WTC11 (cell line): ENCODE measurements at regions not wholly inside any gene's neighbourhood (a gene's known extent, or its start where the extent isn't known, plus 50 kb on each side); places are given as distances from the start of the nearest gene placed in this dataset.

ENCODE experiments used
- CREM ChIP-seq: sonication (generic); formaldehyde crosslinking; IDR thresholded peaks from 2 replicates; pipeline ENCODE4 v1.8.1; 2022; ENCODE audit warnings: mild to moderate bottlenecking, missing genetic modification reagents, moderate library complexity
- JUN ChIP-seq: sonication (generic); formaldehyde crosslinking; IDR thresholded peaks from 2 replicates; pipeline ENCODE4 v1.8.0; 2023; ENCODE audit warnings: mild to moderate bottlenecking, missing genetic modification reagents
- NFE2L1 ChIP-seq: sonication (generic); formaldehyde crosslinking; IDR thresholded peaks from 2 replicates; pipeline ENCODE4 v1.8.1; 2023; ENCODE audit warnings: missing genetic modification reagents
- NFYB ChIP-seq: sonication (generic); formaldehyde crosslinking; conservative IDR thresholded peaks from 2 replicates; pipeline ENCODE4 v1.8.0; 2022; ENCODE audit warnings: low read depth, missing genetic modification reagents
- SMAD4 ChIP-seq: sonication (generic); formaldehyde crosslinking; IDR thresholded peaks from 2 replicates; pipeline ENCODE4 v1.8.0; 2022; ENCODE audit warnings: mild to moderate bottlenecking, missing genetic modification reagents
- TEAD4 ChIP-seq: sonication (generic); formaldehyde crosslinking; IDR thresholded peaks from 2 replicates; pipeline ENCODE4 v1.8.0; 2022; ENCODE audit warnings: mild to moderate bottlenecking, missing genetic modification reagents
- ZNF396 ChIP-seq: fragments of 250-450 bp; sonication (Bioruptor Pico); IDR thresholded peaks from 2 replicates; pipeline ENCODE4 v1.8.0; 2021; ENCODE audit warnings: mild to moderate bottlenecking, moderate library complexity, borderline replicate concordance
- ZNF416 ChIP-seq: fragments of 250-450 bp; sonication (Bioruptor Pico); IDR thresholded peaks from 2 replicates; pipeline ENCODE4 v1.9.0; 2021; ENCODE audit warnings: mild to moderate bottlenecking, inconsistent platforms
- TF ChIP-seq, protein P1 (sequence below): fragments of 200-600 bp; IDR thresholded peaks from 2 replicates; pipeline ENCODE4 v1.8.0; 2022; ENCODE audit warnings: antibody characterized with exemption
- TF ChIP-seq, protein P2 (sequence below): sonication (generic); formaldehyde crosslinking; IDR thresholded peaks from 2 replicates; pipeline ENCODE4 v1.8.0; 2022; ENCODE audit warnings: mild to moderate bottlenecking, missing genetic modification reagents
- TF ChIP-seq, protein P3 (sequence below): fragments of 250-450 bp; sonication (Bioruptor Pico); IDR thresholded peaks from 2 replicates; pipeline ENCODE4 v1.9.0; 2021; ENCODE audit warnings: mild to moderate bottlenecking, borderline replicate concordance
- TF ChIP-seq, protein P4 (sequence below): fragments of 250-450 bp; sonication (Bioruptor Pico); IDR thresholded peaks from 2 replicates; pipeline ENCODE4 v1.9.0; 2021; ENCODE audit warnings: mild to moderate bottlenecking
- TF ChIP-seq, protein P5 (sequence below): fragments of 250-450 bp; sonication (Bioruptor Pico); IDR thresholded peaks from 2 replicates; pipeline ENCODE4 v2.1.2; 2022; ENCODE audit warnings: mild to moderate bottlenecking, moderate library complexity
- TF ChIP-seq, protein P6 (sequence below): sonication (generic); formaldehyde crosslinking; IDR thresholded peaks from 2 replicates; pipeline ENCODE4 v1.8.0; 2022; ENCODE audit warnings: mild to moderate bottlenecking, missing genetic modification reagents

DNA sequence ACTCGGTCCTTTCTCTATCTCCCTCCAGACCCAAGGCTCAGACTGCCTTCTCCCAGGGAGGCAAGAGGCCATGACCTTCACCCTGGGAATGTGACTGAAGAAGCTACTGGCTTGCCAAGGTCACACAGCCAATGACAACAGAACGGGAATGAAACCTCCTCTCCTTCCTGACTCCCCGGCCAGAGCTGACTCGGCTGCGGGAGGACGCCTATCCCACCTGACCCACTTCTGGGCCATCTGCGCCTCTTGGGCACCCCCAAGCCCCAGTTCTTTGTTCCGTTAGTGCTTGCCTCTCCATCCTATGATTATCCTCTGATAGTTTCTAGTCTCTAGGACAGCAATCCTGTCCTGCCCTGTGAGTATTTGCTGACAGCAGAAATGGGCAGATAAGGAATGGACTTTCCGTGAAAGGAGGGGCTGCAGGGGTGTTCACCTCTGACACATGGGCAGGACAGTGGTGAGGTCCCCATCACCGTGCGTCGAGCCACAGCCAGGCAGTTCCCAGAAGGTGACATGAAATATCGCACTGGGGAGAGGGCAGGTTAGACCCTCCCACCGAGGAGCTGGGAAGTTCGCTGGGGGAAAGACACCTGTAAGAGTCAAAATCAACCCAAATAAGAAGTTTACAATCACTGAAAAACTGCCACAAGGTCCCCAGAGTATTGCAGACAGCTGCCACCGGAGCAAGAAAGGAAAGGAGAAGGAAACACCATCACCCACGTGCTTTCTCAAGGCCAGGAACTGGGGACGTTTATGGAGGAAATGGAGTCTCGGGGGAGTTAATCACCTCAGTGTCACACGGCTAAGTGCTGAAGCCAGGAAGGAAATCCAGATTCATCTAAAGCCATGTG lies 63.0 kb downstream of the INSIG1 start:
- TF ChIP-seq NFE2L1 (no peak), ZNF396 (CRISPR knock-in tag) (no peak), TEAD4 (CRISPR knock-in tag) (no peak), NFYB (CRISPR knock-in tag) (no peak), JUN (CRISPR knock-in tag) (no peak), ZNF416 (CRISPR knock-in tag) (no peak), SMAD4 (CRISPR knock-in tag) (no peak), CREM (CRISPR knock-in tag) (no peak)
- TF ChIP-seq, protein P1, sequence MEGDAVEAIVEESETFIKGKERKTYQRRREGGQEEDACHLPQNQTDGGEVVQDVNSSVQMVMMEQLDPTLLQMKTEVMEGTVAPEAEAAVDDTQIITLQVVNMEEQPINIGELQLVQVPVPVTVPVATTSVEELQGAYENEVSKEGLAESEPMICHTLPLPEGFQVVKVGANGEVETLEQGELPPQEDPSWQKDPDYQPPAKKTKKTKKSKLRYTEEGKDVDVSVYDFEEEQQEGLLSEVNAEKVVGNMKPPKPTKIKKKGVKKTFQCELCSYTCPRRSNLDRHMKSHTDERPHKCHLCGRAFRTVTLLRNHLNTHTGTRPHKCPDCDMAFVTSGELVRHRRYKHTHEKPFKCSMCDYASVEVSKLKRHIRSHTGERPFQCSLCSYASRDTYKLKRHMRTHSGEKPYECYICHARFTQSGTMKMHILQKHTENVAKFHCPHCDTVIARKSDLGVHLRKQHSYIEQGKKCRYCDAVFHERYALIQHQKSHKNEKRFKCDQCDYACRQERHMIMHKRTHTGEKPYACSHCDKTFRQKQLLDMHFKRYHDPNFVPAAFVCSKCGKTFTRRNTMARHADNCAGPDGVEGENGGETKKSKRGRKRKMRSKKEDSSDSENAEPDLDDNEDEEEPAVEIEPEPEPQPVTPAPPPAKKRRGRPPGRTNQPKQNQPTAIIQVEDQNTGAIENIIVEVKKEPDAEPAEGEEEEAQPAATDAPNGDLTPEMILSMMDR = no peak
- TF ChIP-seq, protein P2, sequence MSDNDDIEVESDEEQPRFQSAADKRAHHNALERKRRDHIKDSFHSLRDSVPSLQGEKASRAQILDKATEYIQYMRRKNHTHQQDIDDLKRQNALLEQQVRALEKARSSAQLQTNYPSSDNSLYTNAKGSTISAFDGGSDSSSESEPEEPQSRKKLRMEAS (CRISPR knock-in tag) = no peak
- TF ChIP-seq, protein P3, sequence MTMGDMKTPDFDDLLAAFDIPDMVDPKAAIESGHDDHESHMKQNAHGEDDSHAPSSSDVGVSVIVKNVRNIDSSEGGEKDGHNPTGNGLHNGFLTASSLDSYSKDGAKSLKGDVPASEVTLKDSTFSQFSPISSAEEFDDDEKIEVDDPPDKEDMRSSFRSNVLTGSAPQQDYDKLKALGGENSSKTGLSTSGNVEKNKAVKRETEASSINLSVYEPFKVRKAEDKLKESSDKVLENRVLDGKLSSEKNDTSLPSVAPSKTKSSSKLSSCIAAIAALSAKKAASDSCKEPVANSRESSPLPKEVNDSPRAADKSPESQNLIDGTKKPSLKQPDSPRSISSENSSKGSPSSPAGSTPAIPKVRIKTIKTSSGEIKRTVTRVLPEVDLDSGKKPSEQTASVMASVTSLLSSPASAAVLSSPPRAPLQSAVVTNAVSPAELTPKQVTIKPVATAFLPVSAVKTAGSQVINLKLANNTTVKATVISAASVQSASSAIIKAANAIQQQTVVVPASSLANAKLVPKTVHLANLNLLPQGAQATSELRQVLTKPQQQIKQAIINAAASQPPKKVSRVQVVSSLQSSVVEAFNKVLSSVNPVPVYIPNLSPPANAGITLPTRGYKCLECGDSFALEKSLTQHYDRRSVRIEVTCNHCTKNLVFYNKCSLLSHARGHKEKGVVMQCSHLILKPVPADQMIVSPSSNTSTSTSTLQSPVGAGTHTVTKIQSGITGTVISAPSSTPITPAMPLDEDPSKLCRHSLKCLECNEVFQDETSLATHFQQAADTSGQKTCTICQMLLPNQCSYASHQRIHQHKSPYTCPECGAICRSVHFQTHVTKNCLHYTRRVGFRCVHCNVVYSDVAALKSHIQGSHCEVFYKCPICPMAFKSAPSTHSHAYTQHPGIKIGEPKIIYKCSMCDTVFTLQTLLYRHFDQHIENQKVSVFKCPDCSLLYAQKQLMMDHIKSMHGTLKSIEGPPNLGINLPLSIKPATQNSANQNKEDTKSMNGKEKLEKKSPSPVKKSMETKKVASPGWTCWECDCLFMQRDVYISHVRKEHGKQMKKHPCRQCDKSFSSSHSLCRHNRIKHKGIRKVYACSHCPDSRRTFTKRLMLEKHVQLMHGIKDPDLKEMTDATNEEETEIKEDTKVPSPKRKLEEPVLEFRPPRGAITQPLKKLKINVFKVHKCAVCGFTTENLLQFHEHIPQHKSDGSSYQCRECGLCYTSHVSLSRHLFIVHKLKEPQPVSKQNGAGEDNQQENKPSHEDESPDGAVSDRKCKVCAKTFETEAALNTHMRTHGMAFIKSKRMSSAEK = no peak
- TF ChIP-seq, protein P4, sequence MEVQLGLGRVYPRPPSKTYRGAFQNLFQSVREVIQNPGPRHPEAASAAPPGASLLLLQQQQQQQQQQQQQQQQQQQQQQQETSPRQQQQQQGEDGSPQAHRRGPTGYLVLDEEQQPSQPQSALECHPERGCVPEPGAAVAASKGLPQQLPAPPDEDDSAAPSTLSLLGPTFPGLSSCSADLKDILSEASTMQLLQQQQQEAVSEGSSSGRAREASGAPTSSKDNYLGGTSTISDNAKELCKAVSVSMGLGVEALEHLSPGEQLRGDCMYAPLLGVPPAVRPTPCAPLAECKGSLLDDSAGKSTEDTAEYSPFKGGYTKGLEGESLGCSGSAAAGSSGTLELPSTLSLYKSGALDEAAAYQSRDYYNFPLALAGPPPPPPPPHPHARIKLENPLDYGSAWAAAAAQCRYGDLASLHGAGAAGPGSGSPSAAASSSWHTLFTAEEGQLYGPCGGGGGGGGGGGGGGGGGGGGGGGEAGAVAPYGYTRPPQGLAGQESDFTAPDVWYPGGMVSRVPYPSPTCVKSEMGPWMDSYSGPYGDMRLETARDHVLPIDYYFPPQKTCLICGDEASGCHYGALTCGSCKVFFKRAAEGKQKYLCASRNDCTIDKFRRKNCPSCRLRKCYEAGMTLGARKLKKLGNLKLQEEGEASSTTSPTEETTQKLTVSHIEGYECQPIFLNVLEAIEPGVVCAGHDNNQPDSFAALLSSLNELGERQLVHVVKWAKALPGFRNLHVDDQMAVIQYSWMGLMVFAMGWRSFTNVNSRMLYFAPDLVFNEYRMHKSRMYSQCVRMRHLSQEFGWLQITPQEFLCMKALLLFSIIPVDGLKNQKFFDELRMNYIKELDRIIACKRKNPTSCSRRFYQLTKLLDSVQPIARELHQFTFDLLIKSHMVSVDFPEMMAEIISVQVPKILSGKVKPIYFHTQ (CRISPR knock-in tag) = no peak
- TF ChIP-seq, protein P5, sequence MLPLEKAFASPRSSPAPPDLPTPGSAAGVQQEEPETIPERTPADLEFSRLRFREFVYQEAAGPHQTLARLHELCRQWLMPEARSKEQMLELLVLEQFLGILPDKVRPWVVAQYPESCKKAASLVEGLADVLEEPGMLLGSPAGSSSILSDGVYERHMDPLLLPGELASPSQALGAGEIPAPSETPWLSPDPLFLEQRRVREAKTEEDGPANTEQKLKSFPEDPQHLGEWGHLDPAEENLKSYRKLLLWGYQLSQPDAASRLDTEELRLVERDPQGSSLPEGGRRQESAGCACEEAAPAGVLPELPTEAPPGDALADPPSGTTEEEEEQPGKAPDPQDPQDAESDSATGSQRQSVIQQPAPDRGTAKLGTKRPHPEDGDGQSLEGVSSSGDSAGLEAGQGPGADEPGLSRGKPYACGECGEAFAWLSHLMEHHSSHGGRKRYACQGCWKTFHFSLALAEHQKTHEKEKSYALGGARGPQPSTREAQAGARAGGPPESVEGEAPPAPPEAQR (CRISPR knock-in tag) = no peak
- TF ChIP-seq, protein P6, sequence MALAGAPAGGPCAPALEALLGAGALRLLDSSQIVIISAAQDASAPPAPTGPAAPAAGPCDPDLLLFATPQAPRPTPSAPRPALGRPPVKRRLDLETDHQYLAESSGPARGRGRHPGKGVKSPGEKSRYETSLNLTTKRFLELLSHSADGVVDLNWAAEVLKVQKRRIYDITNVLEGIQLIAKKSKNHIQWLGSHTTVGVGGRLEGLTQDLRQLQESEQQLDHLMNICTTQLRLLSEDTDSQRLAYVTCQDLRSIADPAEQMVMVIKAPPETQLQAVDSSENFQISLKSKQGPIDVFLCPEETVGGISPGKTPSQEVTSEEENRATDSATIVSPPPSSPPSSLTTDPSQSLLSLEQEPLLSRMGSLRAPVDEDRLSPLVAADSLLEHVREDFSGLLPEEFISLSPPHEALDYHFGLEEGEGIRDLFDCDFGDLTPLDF (CRISPR knock-in tag) = no peak
